Midbrain (tissue), 1 donor: ENCODE measurements at regions not wholly inside any gene's neighbourhood (a gene's known extent, or its start where the extent isn't known, plus 50 kb on each side); places are given as distances from the start of the nearest gene placed in this dataset.

ENCODE experiments used
- DNase-seq: peaks from one replicate; lab custom pipeline; 2025; lab: John Stamatoyannopoulos, UW

- DNase-seq = no peak
Observed at GRCh38 chr11:121688860-121689614, 236.3 kb upstream of the SORL1-AS1 start.

GRCh38 chr11:121688055-121688491 is 235.3 kb upstream of the SORL1-AS1 start:
- DNase-seq = no peak

GRCh38 chr11:121683791-121684190 is 231.0 kb upstream of the SORL1-AS1 start:
- DNase-seq = no peak
